Breast epithelium (tissue), 3 donors: ENCODE measurements at regions not wholly inside any gene's neighbourhood (a gene's known extent, or its start where the extent isn't known, plus 50 kb on each side); places are given as distances from the start of the nearest gene placed in this dataset.

ENCODE experiments used
- POLR2A ChIP-seq: fragments of 450-650 bp; IDR thresholded peaks from one replicate; pipeline ENCODE4 v1.6.1; 2016; ENCODE audit warnings: antibody characterized with exemption, mild to moderate bottlenecking, moderate library complexity
- POLR2AphosphoS5 ChIP-seq, 3 donors: sonication (generic); formaldehyde crosslinking; IDR thresholded peaks; one replicate each; pipeline ENCODE4 v1.6.1; 2017; ENCODE audit warnings: antibody characterized with exemption in 3 of 3
- TF ChIP-seq, protein P1 (sequence below), 3 donors: fragments of 450-650 bp; IDR thresholded peaks; one replicate each; pipeline ENCODE4 v1.5.1; 2016 to 2017; ENCODE audit warnings: antibody characterized with exemption in 3 of 3, mild to moderate bottlenecking in 3 of 3, moderate library complexity in 3 of 3

DNA sequence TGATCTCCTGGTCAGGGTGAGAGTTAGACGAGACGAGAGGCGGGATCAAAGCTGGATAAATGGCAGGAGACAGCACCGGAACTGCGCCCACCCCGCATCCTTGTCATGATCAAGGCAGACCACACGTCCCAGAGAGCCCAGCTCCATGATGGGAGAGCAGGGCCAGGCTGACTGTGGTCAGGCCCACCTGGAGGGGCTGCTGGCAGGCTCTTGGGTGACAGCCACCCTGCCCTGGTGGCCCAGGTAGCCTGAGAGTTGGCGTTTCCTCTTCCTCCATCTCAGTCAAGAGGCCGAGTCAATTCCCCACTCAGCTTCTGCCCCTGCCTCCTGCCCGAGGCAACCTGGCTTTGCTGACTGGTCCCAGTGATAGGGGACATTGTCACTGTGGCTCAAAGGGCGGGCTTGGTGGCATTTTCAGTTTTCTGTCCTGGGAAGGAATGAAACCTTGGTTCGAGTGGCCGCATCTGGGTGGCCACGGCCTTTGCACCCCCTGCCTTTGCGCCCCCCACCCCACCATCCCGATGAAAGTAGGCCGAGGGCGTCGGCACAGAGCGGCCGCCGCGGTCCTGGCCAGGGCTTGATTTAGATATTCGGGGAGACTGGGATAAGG, 60.8 kb upstream of the PPARA start:
- TF ChIP-seq, protein P1, sequence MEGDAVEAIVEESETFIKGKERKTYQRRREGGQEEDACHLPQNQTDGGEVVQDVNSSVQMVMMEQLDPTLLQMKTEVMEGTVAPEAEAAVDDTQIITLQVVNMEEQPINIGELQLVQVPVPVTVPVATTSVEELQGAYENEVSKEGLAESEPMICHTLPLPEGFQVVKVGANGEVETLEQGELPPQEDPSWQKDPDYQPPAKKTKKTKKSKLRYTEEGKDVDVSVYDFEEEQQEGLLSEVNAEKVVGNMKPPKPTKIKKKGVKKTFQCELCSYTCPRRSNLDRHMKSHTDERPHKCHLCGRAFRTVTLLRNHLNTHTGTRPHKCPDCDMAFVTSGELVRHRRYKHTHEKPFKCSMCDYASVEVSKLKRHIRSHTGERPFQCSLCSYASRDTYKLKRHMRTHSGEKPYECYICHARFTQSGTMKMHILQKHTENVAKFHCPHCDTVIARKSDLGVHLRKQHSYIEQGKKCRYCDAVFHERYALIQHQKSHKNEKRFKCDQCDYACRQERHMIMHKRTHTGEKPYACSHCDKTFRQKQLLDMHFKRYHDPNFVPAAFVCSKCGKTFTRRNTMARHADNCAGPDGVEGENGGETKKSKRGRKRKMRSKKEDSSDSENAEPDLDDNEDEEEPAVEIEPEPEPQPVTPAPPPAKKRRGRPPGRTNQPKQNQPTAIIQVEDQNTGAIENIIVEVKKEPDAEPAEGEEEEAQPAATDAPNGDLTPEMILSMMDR (IDR thresholded peaks at IDR 0.05): no peak
- TF ChIP-seq POLR2AphosphoS5 (IDR thresholded peaks at IDR 0.05) (no peak), POLR2A (no peak)
